GM12878 (cell line): ENCODE measurements at regions not wholly inside any gene's neighbourhood (a gene's known extent, or its start where the extent isn't known, plus 50 kb on each side); places are given as distances from the start of the nearest gene placed in this dataset.

Source experiments
- ATAC-seq: fragments of 200-7000 bp; cut with Tn5 transposase; 3 replicates; pipeline ENCODE4 v1.9.1; 2020; ENCODE audit warnings: mild to moderate bottlenecking, moderate library complexity
- BruUV-seq: library from RNA; stranded (reverse); fragments of 400-500 nt; replicated peaks from 2 replicates; lab custom pipeline; 2021; lab: Mats Ljungman, UMichigan
- CTCF ChIA-PET: fragments of 300-600 bp; sonication (Branson Sonifier 250); formaldehyde crosslinking; extraction: SDS; loops from one replicate; lab custom pipeline; 2021; ENCODE audit warnings: inconsistent platforms; lab: Yijun Ruan, JAX
- POLR2A ChIA-PET: fragments of 350-600 bp; formaldehyde crosslinking; extraction: SDS; loops from one replicate; lab custom pipeline; 2021; ENCODE audit warnings: inconsistent platforms; lab: Charles Lee
- RAD21 ChIA-PET: fragments of 300-600 bp; sonication (Branson Sonifier 250); formaldehyde crosslinking; loops from one replicate; lab custom pipeline; 2023; ENCODE audit warnings: antibody characterized with exemption; ENCODE audit not compliant: unreplicated experiment; lab: Charles Lee
- SMC1A ChIA-PET: fragments of 300-600 bp; sonication (Branson Sonifier 250); formaldehyde crosslinking; loops from one replicate; lab custom pipeline; 2023; ENCODE audit not compliant: unreplicated experiment, uncharacterized antibody; lab: Charles Lee
- DNase-seq: peaks from one replicate; pipeline ENCODE4 v3.0.0-alpha.2; 2011; ENCODE audit warnings: low read depth, low spot score
- FAIRE-seq: peaks from 3 replicates; lab custom pipeline; 2011; peaks lifted over from hg19 to GRCh38; lab: Jason Lieb, UNC
- H2AFZ ChIP-seq: 2 replicates; pipeline ENCODE4 v1.6.0; 2011; ENCODE audit warnings: low read depth, low read length, control low read depth; ENCODE audit not compliant: control insufficient read depth
- H3K27ac ChIP-seq: 2 replicates; pipeline ENCODE4 v1.5.1; 2011; ENCODE audit warnings: control low read depth; ENCODE audit not compliant: control insufficient read depth, insufficient read depth
- H3K27me3 ChIP-seq, 2 experiments: replicated peaks in 1 of 2; 2 replicates each; pipeline versions ENCODE4 v1.6.0 to v1.6.1; 2011; ENCODE audit warnings: low read length in 1 of 2; ENCODE audit not compliant: control insufficient read depth in 2 of 2, insufficient read depth in 2 of 2
- H3K36me3 ChIP-seq, 2 experiments: 2 replicates each; pipeline ENCODE4 v1.5.1; 2011; ENCODE audit warnings: low read length in 1 of 2; ENCODE audit not compliant: control insufficient read depth in 2 of 2, insufficient read depth in 2 of 2
- H3K4me1 ChIP-seq: 2 replicates; pipeline ENCODE4 v1.6.1; 2011; ENCODE audit warnings: mild to moderate bottlenecking, low read length, moderate library complexity, mixed read lengths; ENCODE audit not compliant: control insufficient read depth, insufficient read depth
- H3K4me2 ChIP-seq: 2 replicates; pipeline ENCODE4 v1.6.0; 2011; ENCODE audit warnings: control low read depth; ENCODE audit not compliant: control insufficient read depth, insufficient read depth
- H3K4me3 ChIP-seq: fragments of 200-600 bp; sonication (generic); 2 replicates; pipeline ENCODE4 v1.5.1; 2016
- H3K79me2 ChIP-seq: 2 replicates; pipeline ENCODE4 v1.6.0; 2011; ENCODE audit warnings: low read length; ENCODE audit not compliant: control insufficient read depth, insufficient read depth
- H3K9ac ChIP-seq: 2 replicates; pipeline ENCODE4 v1.8.0; 2011; ENCODE audit warnings: low read length, control low read depth, mixed read lengths; ENCODE audit not compliant: control insufficient read depth, insufficient read depth
- H3K9me3 ChIP-seq: replicated peaks from 3 replicates; pipeline ENCODE4 v1.5.1; 2011; ENCODE audit warnings: mild to moderate bottlenecking, low read length; ENCODE audit not compliant: control insufficient read depth, insufficient read depth
- H4K20me1 ChIP-seq: 2 replicates; pipeline ENCODE4 v1.6.0; 2011; ENCODE audit not compliant: control insufficient read depth, insufficient read depth
- BCL3 ChIP-seq: IDR thresholded peaks from 2 replicates; pipeline ENCODE4 v1.6.1; 2011; ENCODE audit warnings: borderline replicate concordance, low read depth, mild to moderate bottlenecking, moderate library complexity, low read length; ENCODE audit not compliant: insufficient read depth, poor library complexity, severe bottlenecking
- BRCA1 ChIP-seq: IDR thresholded peaks from 2 replicates; pipeline ENCODE4 v1.6.1; 2011; ENCODE audit warnings: low read depth, low read length, improper control_type of control experiment
- CEBPB ChIP-seq, 2 experiments: fragments of 150-350 bp in 1 of 2; IDR thresholded peaks; 2 replicates each; pipeline ENCODE4 v1.6.1; 2012 to 2014; ENCODE audit warnings: low read depth in 2 of 2, low read length in 2 of 2, borderline replicate concordance in 1 of 2, inconsistent platforms in 1 of 2
- CHD1 ChIP-seq: IDR thresholded peaks from 2 replicates; pipeline ENCODE4 v1.6.1; 2012; ENCODE audit warnings: low read depth, low read length, improper control_type of control experiment
- IRF5 ChIP-seq: fragments of 450-650 bp; IDR thresholded peaks from 2 replicates; pipeline ENCODE4 v1.6.1; 2017; ENCODE audit warnings: borderline replicate concordance
- MLLT1 ChIP-seq: fragments of 450-650 bp; IDR thresholded peaks from 2 replicates; pipeline ENCODE4 v1.6.1; 2016; ENCODE audit warnings: mild to moderate bottlenecking
- NFXL1 ChIP-seq: fragments of 450-650 bp; IDR thresholded peaks from 2 replicates; pipeline ENCODE4 v1.6.1; 2017; ENCODE audit warnings: antibody characterized with exemption, mild to moderate bottlenecking, borderline replicate concordance
- NFYA ChIP-seq: IDR thresholded peaks from 2 replicates; pipeline ENCODE4 v1.6.1; 2011; ENCODE audit warnings: low read depth, mild to moderate bottlenecking, low read length, improper control_type of control experiment, borderline replicate concordance
- NR2F1 ChIP-seq: fragments of 450-650 bp; conservative IDR thresholded peaks from 2 replicates; pipeline ENCODE4 v1.6.1; 2017; ENCODE audit warnings: mild to moderate bottlenecking
- PML ChIP-seq: IDR thresholded peaks from 2 replicates; pipeline ENCODE4 v1.6.1; 2012; ENCODE audit warnings: low read length, inconsistent platforms
- RCOR1 ChIP-seq: conservative IDR thresholded peaks from 2 replicates; pipeline ENCODE4 v1.6.1; 2012; ENCODE audit warnings: low read depth, low read length, improper control_type of control experiment
- REST ChIP-seq: IDR thresholded peaks from 2 replicates; pipeline ENCODE4 v1.6.1; 2012; ENCODE audit warnings: mild to moderate bottlenecking, low read depth, low read length
- ZNF217 ChIP-seq: fragments of 450-650 bp; IDR thresholded peaks from 2 replicates; pipeline ENCODE4 v1.6.1; 2017; ENCODE audit warnings: antibody characterized with exemption, mild to moderate bottlenecking
- ZNF24 ChIP-seq: fragments of 450-650 bp; IDR thresholded peaks from 2 replicates; pipeline ENCODE4 v1.6.1; 2017; ENCODE audit warnings: antibody characterized with exemption, mild to moderate bottlenecking
- in situ Hi-C: fragments of 300-500 bp; cut with MboI; formaldehyde crosslinking; loops from 9 replicates; pipeline ENCODE4 v1.14.3; 2018; ENCODE audit warnings: mixed read lengths
- intact Hi-C: fragments of 100-400 bp; cut with micrococcal nuclease; formaldehyde crosslinking; loops from one replicate; pipeline ENCODE4 v1.14.2; 2022; ENCODE audit not compliant: unreplicated experiment

GRCh38 chr15:63444611-63445010 is 59.8 kb upstream of the USP3 start:
- no TSS peak for BruUV-seq
- Histone ChIP-seq H3K4me1 (no peaks in the 10 kb centered on the region), H3K9me3 (no peaks in the 10 kb centered on the region), H2AFZ (no peak overlapping the region), H3K4me2 (no peak overlapping the region), H3K9ac (no peak overlapping the region), H4K20me1 (no peaks in the 10 kb centered on the region), H3K36me3 (no peaks in the 10 kb centered on the region), H3K4me3 (no peak overlapping the region), H3K79me2 (no peaks in the 10 kb centered on the region), H3K27ac (no peak overlapping the region), H3K27me3 (no peaks in the 10 kb centered on the region)
- POLR2A ChIA-PET, result no interaction called here
- DNase-seq, result no peak
- SMC1A ChIA-PET, result interaction anchor here (0.6 kb wide), 1 partner anchor 330 kb away, joined by 3 read pairs; no protein-coding TSS in a partner anchor
- CTCF ChIA-PET, result interaction anchor here (0.9 kb wide), 1 partner anchor 154 kb away, joined by 3 read pairs; no protein-coding TSS in a partner anchor
- TF ChIP-seq REST (no peak), NFYA (no peak), ZNF24 (no peak), CEBPB (IDR thresholded peaks at IDR 0.05; ENCODE audit: borderline replicate concordance in 1 of 2, low read depth in 2 of 2, low read length in 2 of 2) (no peak), NR2F1 (no peak), ZNF217 (no peak), CHD1 (no peak), PML (no peak), IRF5 (no peak), RCOR1 (no peak), NFXL1 (no peak), BRCA1 (no peak), BCL3 (no peak), MLLT1 (no peak)
- ATAC-seq, result no peak
- intact Hi-C loops, result no loop called here
- FAIRE-seq, result no peak
- RAD21 ChIA-PET, result interaction anchor here (0.6 to 0.9 kb wide), 2 partner anchors 102 to 156 kb away, joined by 3 to 4 read pairs; no protein-coding TSS in a partner anchor
- in situ Hi-C loops, result no loop called here
